PC-9 (cell line): ENCODE measurements at regions not wholly inside any gene's neighbourhood (a gene's known extent, or its start where the extent isn't known, plus 50 kb on each side); places are given as distances from the start of the nearest gene placed in this dataset.
"Not testable (repeated sequence)": the region's sequence is repeated elsewhere in the genome, so short reads cannot be mapped to it uniquely, and the experiment has no call there.

Source experiments
- BruUV-seq: library from RNA; stranded (reverse); fragments of 400-500 nt; replicated peaks from 2 replicates; lab custom pipeline; 2021; lab: Mats Ljungman, UMichigan
- CTCF ChIA-PET: fragments of 300-600 bp; sonication (Branson Sonifier 250); formaldehyde crosslinking; loops from one replicate; lab custom pipeline; 2022; ENCODE audit warnings: antibody characterized with exemption; lab: Charles Lee
- POLR2A ChIA-PET: fragments of 300-600 bp; sonication (Branson Sonifier 250); formaldehyde crosslinking; loops from one replicate; lab custom pipeline; 2022; ENCODE audit warnings: antibody characterized with exemption; ENCODE audit not compliant: unreplicated experiment; lab: Charles Lee
- DNase-seq, 2 experiments: peaks; one replicate each; pipeline versions ENCODE4 v3.0.0 to v3.0.0-alpha.2; 2015 to 2022; ENCODE audit warnings: mixed read lengths in 1 of 2
- H2AFZ ChIP-seq: fragments of 200-600 bp; sonication (generic); 2 replicates; pipeline ENCODE4 v1.8.1; 2017; ENCODE audit warnings: antibody characterized with exemption
- H3F3A ChIP-seq: fragments of 200-600 bp; sonication (generic); 2 replicates; pipeline ENCODE4 v1.8.1; 2017; ENCODE audit warnings: antibody characterized with exemption, mild to moderate bottlenecking, low read depth; ENCODE audit not compliant: insufficient read depth
- H3K27ac ChIP-seq: fragments of 200-600 bp; sonication (generic); 2 replicates; pipeline ENCODE4 v1.6.1; 2016; ENCODE audit warnings: mixed run types
- H3K27me3 ChIP-seq: fragments of 200-600 bp; sonication (generic); 2 replicates; pipeline ENCODE4 v1.6.1; 2016; ENCODE audit warnings: low read depth, mixed run types; ENCODE audit not compliant: insufficient read depth
- H3K36me3 ChIP-seq: fragments of 200-600 bp; sonication (generic); 2 replicates; pipeline ENCODE4 v1.6.1; 2016; ENCODE audit warnings: low read depth, mixed run types
- H3K4me1 ChIP-seq: fragments of 200-600 bp; sonication (generic); replicated peaks from 2 replicates; pipeline ENCODE4 v1.6.1; 2016; ENCODE audit warnings: mixed run types; ENCODE audit not compliant: insufficient read depth
- H3K4me2 ChIP-seq: fragments of 200-600 bp; sonication (generic); 2 replicates; pipeline ENCODE4 v1.6.1; 2017; ENCODE audit warnings: mixed run types
- H3K4me3 ChIP-seq: fragments of 200-600 bp; sonication (generic); 2 replicates; pipeline ENCODE4 v1.6.1; 2016; ENCODE audit warnings: mixed run types
- H3K79me2 ChIP-seq: fragments of 200-600 bp; sonication (generic); 2 replicates; pipeline ENCODE4 v1.6.1; 2017; ENCODE audit warnings: low read depth, mixed run types
- H3K9me2 ChIP-seq: fragments of 200-600 bp; sonication (generic); 2 replicates; pipeline ENCODE4 v1.8.1; 2017; ENCODE audit warnings: mild to moderate bottlenecking; ENCODE audit not compliant: insufficient read depth
- H3K9me3 ChIP-seq: fragments of 200-600 bp; sonication (generic); 2 replicates; pipeline ENCODE4 v1.8.1; 2016; ENCODE audit warnings: low read depth; ENCODE audit not compliant: insufficient read depth
- H4K20me1 ChIP-seq: fragments of 200-600 bp; sonication (generic); 2 replicates; pipeline ENCODE4 v1.8.1; 2017; ENCODE audit not compliant: insufficient read depth
- EZH2 ChIP-seq: fragments of 200-600 bp; sonication (generic); IDR thresholded peaks from 2 replicates; pipeline ENCODE4 v1.8.0; 2017; ENCODE audit warnings: antibody characterized with exemption, low read depth
- intact Hi-C: fragments of 100-400 bp; cut with micrococcal nuclease; formaldehyde crosslinking; loops from one replicate; pipeline ENCODE4 v1.10.0; 2022; ENCODE audit not compliant: unreplicated experiment
- TF ChIP-seq, protein P1 (sequence below): fragments of 200-600 bp; sonication (generic); conservative IDR thresholded peaks from 2 replicates; pipeline ENCODE4 v1.6.1; 2017; ENCODE audit warnings: mixed run types, antibody characterized with exemption, mild to moderate bottlenecking, moderate library complexity

DNA sequence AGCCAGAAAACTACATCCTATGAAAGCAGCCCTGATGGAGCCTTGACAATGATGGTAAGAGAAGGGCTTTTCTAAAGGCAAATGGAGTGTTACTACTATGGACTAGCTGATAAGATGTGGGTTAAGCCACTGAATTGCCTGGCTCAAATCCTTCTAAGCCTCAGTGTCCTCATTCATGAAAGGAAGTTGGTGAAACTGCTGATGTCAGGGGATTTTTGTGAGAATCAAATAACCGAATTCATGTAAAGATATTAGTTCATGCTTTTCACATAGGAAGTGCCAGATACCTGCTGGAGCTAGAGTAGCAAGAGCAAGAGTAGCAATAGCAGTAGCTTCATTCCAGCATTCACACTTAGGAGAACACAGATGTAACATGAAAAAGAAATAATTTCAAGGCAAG lies 417.0 kb downstream of the METTL4 start:
- CTCF ChIA-PET, result no interaction called here

DNA sequence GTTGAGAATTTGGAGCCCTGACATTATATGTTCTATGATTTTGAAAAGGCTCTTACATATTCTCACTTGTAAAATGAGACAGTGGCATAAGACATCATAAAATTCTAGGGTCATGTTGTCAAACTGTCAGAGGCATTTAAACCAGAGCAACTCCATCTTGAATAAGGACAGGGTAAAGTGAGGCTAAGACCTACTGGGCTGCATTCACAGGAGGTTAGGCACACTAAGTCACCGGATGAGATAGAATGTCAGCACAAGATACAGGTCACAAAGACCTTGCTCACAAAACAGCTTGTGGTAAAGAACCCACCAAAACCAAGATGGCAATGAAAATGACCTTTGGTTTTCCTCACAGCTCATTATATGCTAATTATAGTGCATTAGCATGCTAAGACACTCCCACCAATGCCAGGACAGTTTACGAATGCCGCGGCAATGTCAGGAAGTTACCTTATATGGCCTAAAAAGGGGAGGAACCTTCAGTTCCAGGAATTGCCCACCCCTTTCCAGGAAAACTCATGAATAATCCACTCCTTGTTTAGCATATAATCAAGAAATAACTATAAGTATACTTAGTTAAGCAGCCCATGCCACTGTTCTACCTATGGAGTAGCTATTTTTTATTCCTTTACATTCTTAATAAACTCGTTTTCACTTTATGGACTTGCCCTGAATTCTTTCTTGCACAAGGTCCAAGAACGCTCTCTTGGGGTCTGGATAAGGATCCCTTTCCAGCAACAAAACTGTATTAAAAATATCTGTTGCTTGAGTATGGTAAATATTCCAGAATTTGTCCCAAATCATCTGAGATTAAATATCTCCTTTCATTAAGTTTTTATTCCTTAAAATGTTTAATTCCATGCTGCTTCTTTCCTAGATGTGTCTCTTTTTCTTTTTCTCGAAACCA lies 406.4 kb downstream of the METTL4 start:
- CTCF ChIA-PET, result interaction anchor here (0.6 kb wide), 1 partner anchor 59 kb away, joined by 5 read pairs; no protein-coding TSS in a partner anchor
- intact Hi-C loops, result no loop called here
- peaks cover 9% of the 10 kb centered on the region; the same call in 1 of the 2 replicates for H3K4me1 ChIP-seq
- H3K9me2 ChIP-seq, result no peaks in the 10 kb centered on the region
- DNase-seq, result no peak
- H3K27ac ChIP-seq, result no peak overlapping the region
- H2AFZ ChIP-seq, result no peak overlapping the region
- BruUV-seq, result no TSS peak
- no peaks in the 10 kb centered on the region for H3F3A ChIP-seq
- H4K20me1 ChIP-seq, result no peaks in the 10 kb centered on the region
- H3K4me3 ChIP-seq, result no peak overlapping the region
- no peaks in the 10 kb centered on the region for H3K79me2 ChIP-seq
- no peaks in the 10 kb centered on the region for H3K36me3 ChIP-seq
- no peaks in the 10 kb centered on the region; the same call in 1 of the 2 replicates for H3K9me3 ChIP-seq
- no peaks in the 10 kb centered on the region for H3K27me3 ChIP-seq
- H3K4me2 ChIP-seq, result no peak overlapping the region
- TF ChIP-seq, protein P1, sequence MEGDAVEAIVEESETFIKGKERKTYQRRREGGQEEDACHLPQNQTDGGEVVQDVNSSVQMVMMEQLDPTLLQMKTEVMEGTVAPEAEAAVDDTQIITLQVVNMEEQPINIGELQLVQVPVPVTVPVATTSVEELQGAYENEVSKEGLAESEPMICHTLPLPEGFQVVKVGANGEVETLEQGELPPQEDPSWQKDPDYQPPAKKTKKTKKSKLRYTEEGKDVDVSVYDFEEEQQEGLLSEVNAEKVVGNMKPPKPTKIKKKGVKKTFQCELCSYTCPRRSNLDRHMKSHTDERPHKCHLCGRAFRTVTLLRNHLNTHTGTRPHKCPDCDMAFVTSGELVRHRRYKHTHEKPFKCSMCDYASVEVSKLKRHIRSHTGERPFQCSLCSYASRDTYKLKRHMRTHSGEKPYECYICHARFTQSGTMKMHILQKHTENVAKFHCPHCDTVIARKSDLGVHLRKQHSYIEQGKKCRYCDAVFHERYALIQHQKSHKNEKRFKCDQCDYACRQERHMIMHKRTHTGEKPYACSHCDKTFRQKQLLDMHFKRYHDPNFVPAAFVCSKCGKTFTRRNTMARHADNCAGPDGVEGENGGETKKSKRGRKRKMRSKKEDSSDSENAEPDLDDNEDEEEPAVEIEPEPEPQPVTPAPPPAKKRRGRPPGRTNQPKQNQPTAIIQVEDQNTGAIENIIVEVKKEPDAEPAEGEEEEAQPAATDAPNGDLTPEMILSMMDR, result no peak
- POLR2A ChIA-PET, result no interaction called here

More for the DNA sequence above, 417.0 kb downstream of the METTL4 start:
- Histone ChIP-seq H3K79me2 (no peaks in the 10 kb centered on the region), H3F3A (no peaks in the 10 kb centered on the region), H3K27ac (no peak overlapping the region), H3K36me3 (no peaks in the 10 kb centered on the region), H3K27me3 (no peaks in the 10 kb centered on the region), H3K9me2 (no peaks in the 10 kb centered on the region), H3K4me3 (no peak overlapping the region), H4K20me1 (no peaks in the 10 kb centered on the region), H3K9me3 (no peaks in the 10 kb centered on the region), H3K4me1 (no peaks in the 10 kb centered on the region), H2AFZ (no peak overlapping the region), H3K4me2 (no peak overlapping the region)
- intact Hi-C loops, result no loop called here
- DNase-seq, result no peak
- TF ChIP-seq EZH2, result no peak
- TF ChIP-seq, protein P1, result no peak
- no TSS peak for BruUV-seq
- POLR2A ChIA-PET, result no interaction called here

DNA sequence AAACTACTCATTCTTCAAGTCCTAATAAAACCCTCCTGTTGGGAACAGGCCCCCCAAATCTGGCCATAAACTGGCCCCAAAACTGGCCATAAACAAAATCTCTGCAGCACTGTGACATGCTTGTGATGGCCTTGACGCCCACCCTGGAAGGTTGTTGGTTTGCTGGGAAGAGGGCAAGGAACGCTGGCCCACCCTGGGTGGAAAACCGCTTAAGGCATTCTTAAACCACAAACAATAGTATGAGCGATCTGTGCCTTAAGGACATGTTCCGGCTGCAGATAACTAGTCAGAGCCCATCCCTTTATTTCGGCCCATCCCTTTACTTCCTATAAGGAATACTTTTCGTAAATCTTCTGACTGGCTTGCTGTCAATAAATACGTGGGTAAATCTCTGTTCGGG lies 404.4 kb downstream of the METTL4 start:
- H3K27me3 ChIP-seq, H3K9me3 ChIP-seq, BruUV-seq, H3K9me2 ChIP-seq, DNase-seq, H4K20me1 ChIP-seq, intact Hi-C loops, H3K4me2 ChIP-seq, H3K4me3 ChIP-seq, H3K27ac ChIP-seq, H3K79me2 ChIP-seq, H3F3A ChIP-seq, H2AFZ ChIP-seq, CTCF ChIA-PET, POLR2A ChIA-PET, H3K36me3 ChIP-seq: not testable (repeated sequence)
- peaks cover 18% of the 10 kb centered on the region for H3K4me1 ChIP-seq
